ENCODE measurements at regions not wholly inside any gene's neighbourhood (a gene's known extent, or its start where the extent isn't known, plus 50 kb on each side); places are given as distances from the start of the nearest gene placed in this dataset.

DNA sequence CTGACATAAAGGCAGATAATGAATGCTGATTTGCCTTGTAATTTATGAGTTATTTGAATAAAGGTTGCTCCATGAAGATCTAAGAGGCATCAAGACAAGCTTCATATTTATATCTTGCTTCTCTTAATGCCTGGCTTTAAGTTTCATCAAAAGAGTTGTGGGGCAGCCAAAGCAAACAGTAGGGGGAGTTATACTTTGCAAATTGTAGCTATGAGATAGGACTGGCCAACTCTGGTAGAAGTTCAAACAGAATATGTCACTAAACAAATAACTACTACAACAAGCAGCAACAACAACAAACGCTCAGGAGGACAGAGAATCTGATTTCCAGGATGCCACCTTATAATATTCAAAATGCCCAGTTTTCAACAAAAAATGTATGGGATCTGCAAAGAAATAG, 69.1 kb upstream of the PLAC1 start:
- Mint-ChIP-seq H3K4me1 (ENCODE audit: low read depth, unreplicated experiment) (peaks cover 6% of the 10 kb centered on the region), H3K4me3 (ENCODE audit: low read depth, unreplicated experiment) (no peak overlapping the region), H3K9me3 (ENCODE audit: low read depth, unreplicated experiment) (no peaks in the 10 kb centered on the region), H3K27ac (ENCODE audit: unreplicated experiment) (no peak overlapping the region), H3K27me3 (ENCODE audit: unreplicated experiment) (no peaks in the 10 kb centered on the region), H3K36me3 (ENCODE audit: insufficient read depth, unreplicated experiment) (no peaks in the 10 kb centered on the region)
- CTCF ChIA-PET: no interaction called here
- no TSS peak for BruUV-seq (replicated peaks)
- TF ChIP-seq, protein P1, sequence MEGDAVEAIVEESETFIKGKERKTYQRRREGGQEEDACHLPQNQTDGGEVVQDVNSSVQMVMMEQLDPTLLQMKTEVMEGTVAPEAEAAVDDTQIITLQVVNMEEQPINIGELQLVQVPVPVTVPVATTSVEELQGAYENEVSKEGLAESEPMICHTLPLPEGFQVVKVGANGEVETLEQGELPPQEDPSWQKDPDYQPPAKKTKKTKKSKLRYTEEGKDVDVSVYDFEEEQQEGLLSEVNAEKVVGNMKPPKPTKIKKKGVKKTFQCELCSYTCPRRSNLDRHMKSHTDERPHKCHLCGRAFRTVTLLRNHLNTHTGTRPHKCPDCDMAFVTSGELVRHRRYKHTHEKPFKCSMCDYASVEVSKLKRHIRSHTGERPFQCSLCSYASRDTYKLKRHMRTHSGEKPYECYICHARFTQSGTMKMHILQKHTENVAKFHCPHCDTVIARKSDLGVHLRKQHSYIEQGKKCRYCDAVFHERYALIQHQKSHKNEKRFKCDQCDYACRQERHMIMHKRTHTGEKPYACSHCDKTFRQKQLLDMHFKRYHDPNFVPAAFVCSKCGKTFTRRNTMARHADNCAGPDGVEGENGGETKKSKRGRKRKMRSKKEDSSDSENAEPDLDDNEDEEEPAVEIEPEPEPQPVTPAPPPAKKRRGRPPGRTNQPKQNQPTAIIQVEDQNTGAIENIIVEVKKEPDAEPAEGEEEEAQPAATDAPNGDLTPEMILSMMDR (IDR thresholded peaks at IDR 0.05; ENCODE audit: unreplicated experiment): no peak
- no peak for DNase-seq
- intact Hi-C loops (cut with micrococcal nuclease; ENCODE audit: unreplicated experiment): no loop called here

DNA sequence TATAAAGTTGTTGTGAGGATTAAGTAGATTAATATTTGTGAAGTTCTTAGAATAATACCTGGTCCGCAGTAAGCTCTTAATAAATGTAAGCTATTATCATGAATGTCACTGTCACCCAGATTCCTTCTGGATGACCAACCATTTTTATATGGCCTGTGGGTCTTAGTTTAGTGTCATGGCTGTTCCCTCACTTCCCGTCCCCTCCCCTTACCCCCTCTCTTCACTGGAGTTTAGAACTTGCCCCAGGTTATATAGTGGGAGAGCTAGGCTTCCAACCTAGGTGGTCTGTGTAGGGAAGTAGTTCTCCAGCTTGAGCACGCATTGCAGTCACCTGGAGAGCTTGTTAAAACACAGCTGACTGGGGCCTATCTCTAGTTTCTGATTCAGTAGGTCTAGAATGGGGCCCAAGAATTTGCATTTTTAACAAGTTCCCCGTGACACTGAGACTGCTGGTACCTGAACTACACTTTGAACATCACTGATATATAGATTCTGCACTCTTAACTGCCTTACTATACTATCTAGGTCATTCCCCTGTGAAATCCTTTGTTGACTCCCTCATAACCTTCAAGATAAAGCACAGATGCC, 66.9 kb upstream of the PLAC1 start:
- intact Hi-C loops (cut with micrococcal nuclease; ENCODE audit: unreplicated experiment): no loop called here
- Mint-ChIP-seq H3K4me3 (ENCODE audit: low read depth, unreplicated experiment) (no peak overlapping the region), H3K36me3 (ENCODE audit: insufficient read depth, unreplicated experiment) (no peaks in the 10 kb centered on the region), H3K9me3 (ENCODE audit: low read depth, unreplicated experiment) (no peaks in the 10 kb centered on the region), H3K4me1 (ENCODE audit: low read depth, unreplicated experiment) (peaks cover 6% of the 10 kb centered on the region), H3K27ac (ENCODE audit: unreplicated experiment) (no peak overlapping the region), H3K27me3 (ENCODE audit: unreplicated experiment) (no peaks in the 10 kb centered on the region)
- BruUV-seq (replicated peaks): no TSS peak
- CTCF ChIA-PET: interaction anchor here (0.6 kb wide), 1 partner anchor 186 kb away, joined by 4 read pairs; no protein-coding TSS in a partner anchor
- no peak for DNase-seq
- TF ChIP-seq, protein P1 (IDR thresholded peaks at IDR 0.05; ENCODE audit: unreplicated experiment): no peak

DNA sequence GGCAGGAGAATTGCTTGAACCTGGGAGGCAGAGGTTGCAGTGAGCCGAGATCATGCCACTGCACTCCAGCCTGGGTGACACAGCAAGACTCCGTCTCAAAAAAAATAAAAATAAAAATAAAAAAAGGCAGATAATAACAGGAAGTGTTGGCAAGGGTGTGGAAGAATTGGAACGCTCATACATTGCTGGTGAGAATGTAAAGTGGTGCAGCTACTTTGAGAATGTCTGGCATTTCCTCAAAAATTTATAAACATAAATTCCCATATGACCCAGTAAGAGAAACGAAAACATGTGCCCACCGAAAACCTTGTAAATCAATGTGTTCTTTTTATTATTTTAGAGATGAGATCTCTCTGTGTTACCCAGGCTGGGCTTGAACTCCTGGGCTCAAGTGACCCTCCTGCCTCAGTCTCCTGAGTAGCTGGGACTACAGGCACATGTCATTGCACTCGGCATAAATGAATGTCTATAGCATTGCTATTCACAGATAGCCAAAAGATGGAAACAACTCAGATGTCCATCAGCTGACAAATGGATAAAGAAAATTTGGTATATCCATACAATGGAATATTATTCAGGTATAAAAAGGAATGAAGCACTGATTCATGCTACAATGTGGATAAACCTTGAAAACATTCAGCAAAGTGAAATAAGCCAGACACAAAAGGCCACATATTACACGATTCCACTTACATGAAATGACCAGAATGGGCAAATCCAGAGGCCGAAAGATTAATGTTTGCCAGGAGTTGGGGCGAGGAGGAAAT, 63.7 kb upstream of the PLAC1 start:
- H3K27me3 Mint-ChIP-seq (ENCODE audit: unreplicated experiment): no peaks in the 10 kb centered on the region
- DNase-seq: no peak
- no peaks in the 10 kb centered on the region for H3K9me3 Mint-ChIP-seq (ENCODE audit: low read depth, unreplicated experiment)
- peaks cover 10% of the 10 kb centered on the region for H3K4me1 Mint-ChIP-seq (ENCODE audit: low read depth, unreplicated experiment)
- TF ChIP-seq, protein P1 (IDR thresholded peaks at IDR 0.05; ENCODE audit: unreplicated experiment): no peak
- H3K27ac Mint-ChIP-seq (ENCODE audit: unreplicated experiment): no peak overlapping the region
- no TSS peak for BruUV-seq (replicated peaks)
- H3K36me3 Mint-ChIP-seq (ENCODE audit: insufficient read depth, unreplicated experiment): peaks cover 4% of the 10 kb centered on the region
- H3K4me3 Mint-ChIP-seq (ENCODE audit: low read depth, unreplicated experiment): no peak overlapping the region
- intact Hi-C loops (cut with micrococcal nuclease; ENCODE audit: unreplicated experiment): no loop called here
- CTCF ChIA-PET: no interaction called here

DNA sequence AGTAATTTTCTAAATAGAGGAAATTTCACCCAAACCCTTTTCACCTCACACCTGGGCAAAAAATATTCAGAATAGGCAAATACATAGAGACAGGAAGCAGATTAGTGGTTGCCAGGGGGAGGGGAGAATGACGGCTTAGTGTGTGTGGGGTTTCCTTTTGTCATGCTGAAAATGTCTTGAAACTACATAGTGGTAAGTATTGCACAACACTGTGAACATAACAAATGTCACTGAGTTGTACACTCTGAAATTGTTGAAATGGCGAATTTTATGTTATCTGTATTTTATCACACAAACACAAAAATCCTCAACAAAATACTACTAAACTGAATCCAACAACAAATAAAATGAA, 60.7 kb upstream of the PLAC1 start:
- no TSS peak for BruUV-seq (replicated peaks)
- CTCF ChIA-PET: no interaction called here
- Mint-ChIP-seq H3K27me3 (ENCODE audit: unreplicated experiment) (no peaks in the 10 kb centered on the region), H3K4me3 (ENCODE audit: low read depth, unreplicated experiment) (no peak overlapping the region), H3K4me1 (ENCODE audit: low read depth, unreplicated experiment) (peaks cover 10% of the 10 kb centered on the region), H3K9me3 (ENCODE audit: low read depth, unreplicated experiment) (no peaks in the 10 kb centered on the region), H3K36me3 (ENCODE audit: insufficient read depth, unreplicated experiment) (peaks cover 4% of the 10 kb centered on the region), H3K27ac (ENCODE audit: unreplicated experiment) (no peak overlapping the region)
- TF ChIP-seq, protein P1 (IDR thresholded peaks at IDR 0.05; ENCODE audit: unreplicated experiment): no peak
- intact Hi-C loops (cut with micrococcal nuclease; ENCODE audit: unreplicated experiment): loop anchor here (5.0 kb wide), 1 partner anchor 47 kb away; no protein-coding TSS in a partner anchor
- DNase-seq: no peak
